ENCODE measurements at regions not wholly inside any gene's neighbourhood (a gene's known extent, or its start where the extent isn't known, plus 50 kb on each side); places are given as distances from the start of the nearest gene placed in this dataset.

DNA sequence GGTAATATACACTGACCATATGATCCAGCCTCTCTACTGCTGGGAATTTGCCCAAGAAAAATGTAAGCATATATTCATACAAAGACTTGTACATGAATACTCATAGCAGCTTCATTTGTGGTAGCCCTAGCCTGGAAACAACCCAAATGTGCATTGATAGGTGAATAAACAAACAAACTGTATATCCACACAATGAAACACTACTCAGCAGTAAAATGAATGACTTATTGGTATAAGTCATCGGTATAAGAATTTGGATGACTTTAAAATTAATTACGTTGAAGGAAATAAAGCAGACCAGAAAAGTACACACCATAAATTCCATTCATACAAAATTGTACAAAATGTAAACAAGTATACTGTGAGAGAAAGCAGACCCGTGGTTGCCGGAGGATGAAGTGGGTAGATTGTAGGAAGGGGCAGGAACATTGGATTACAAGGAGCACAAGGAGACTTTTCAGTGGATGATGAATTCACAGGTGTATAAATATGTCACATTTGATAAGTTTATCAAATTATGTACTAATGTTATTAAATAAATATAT lies 376.7 kb downstream of the TDRD15 start:
- no peak for DNase-seq (ENCODE audit: low read depth)

- DNase-seq (ENCODE audit: low read depth), result no peak
These were observed 377.7 kb downstream of the TDRD15 start for GRCh38 chr2:21501376-21502027.

DNA sequence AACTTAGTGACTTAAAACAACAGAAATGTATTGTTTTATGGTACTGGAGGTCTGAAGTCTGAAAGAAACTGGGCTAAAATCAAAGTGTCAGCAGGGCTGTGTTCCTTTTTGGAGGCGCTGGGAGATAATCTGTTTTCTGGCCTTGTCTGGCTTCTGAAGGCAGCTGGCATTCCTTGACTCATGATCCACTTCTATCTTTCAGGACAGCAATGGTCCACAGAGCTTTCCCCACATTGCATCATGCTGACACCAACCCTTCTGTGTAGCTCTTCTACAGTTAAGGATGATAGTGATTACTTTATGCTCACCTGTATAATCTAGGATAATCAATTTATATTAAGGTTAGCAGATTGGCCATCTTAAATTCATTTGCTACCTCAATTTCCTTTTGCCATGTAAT lies 392.1 kb downstream of the TDRD15 start:
- no peak for DNase-seq (ENCODE audit: low read depth)

DNA sequence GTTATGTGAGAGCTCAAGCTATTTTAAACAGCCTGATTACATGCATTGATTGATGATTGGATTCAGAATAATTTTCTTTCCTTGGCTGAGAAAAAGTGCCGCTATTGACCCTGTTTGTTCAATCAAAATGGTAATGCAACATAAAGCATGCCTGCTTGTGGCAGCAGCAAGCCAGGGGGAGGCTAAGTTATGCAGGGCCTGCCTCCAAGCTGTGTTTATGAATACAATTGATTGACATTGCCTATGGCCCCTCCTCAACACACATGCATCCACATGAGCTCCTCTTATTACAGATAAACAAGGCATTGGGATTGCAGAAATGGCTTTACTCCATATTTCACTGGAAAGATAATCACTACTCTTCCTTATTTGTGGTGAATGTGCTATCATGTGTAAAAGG lies 395.6 kb downstream of the TDRD15 start:
- no peak for DNase-seq (ENCODE audit: low read depth)

GRCh38 chr2:21519821-21520220 lies 396.1 kb downstream of the TDRD15 start:
- no peak for DNase-seq (ENCODE audit: low read depth)

DNA sequence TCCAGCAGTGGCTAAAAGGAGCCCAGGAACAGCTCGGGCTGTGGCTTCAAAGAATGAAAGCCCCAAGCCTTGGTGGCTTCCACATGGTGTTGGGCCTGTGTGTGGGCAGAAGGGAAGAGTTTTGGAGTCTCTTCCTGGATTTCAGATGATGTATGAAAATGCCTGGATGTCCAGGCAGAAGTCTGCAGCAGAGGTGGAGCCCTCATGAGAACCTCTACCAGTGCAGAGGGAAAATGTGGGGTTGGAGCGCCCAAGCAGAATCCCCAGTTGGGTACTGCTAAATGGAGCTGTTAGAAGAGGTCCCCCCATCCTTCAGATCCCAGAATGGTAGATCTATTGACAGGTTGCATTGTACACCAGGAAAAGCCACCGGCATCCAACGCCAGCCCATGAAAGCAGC lies 412.1 kb downstream of the TDRD15 start:
- DNase-seq (ENCODE audit: low read depth), result no peak

GRCh38 chr2:21539685-21540084 lies 415.9 kb downstream of the TDRD15 start:
- no peak for DNase-seq (ENCODE audit: low read depth)

DNA sequence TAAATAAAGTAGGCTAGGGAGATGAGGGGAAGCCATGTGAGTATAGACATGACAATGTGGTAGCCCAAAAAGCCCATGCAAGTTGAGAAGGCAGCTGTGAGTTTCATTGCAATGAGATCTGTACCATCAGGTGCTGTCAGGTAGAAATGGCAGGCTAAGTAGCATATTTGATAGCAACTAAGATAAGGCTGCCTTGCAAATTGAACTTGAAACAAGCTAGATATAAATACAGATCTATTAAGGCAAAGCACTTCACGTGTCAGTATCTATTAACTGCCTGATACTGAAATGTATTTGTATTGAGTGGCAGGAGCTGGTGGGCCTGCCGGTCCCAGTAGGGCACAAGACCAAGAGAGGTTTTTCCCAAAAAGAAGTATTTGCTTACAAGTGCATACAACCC lies 419.9 kb downstream of the TDRD15 start:
- DNase-seq (ENCODE audit: low read depth), result no peak

- no peak for DNase-seq (ENCODE audit: low read depth)
These were observed 420.6 kb downstream of the TDRD15 start for GRCh38 chr2:21544392-21544791.

DNA sequence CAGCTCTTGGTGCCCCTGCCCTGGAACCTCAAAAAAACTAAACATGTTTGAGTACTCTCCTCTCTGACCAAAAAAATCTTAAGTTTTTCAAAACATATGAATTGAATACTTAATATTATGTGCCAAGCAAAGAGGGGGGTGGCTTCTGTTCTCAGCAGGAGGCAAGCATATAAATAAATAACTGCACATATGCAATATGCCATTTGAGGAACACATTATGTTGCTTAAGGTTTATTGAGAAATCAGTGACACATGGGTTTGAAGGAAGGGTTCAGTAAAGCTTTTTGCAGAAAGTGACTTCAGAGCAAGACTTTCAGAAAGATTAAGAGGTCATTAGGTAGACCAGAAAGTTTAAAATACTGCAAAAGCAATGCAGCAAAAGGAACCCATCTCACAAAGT lies 429.2 kb downstream of the TDRD15 start:
- no peak for DNase-seq (ENCODE audit: low read depth)

GRCh38 chr2:21559351-21559750 lies 435.6 kb downstream of the TDRD15 start:
- no peak for DNase-seq (ENCODE audit: low read depth)

DNA sequence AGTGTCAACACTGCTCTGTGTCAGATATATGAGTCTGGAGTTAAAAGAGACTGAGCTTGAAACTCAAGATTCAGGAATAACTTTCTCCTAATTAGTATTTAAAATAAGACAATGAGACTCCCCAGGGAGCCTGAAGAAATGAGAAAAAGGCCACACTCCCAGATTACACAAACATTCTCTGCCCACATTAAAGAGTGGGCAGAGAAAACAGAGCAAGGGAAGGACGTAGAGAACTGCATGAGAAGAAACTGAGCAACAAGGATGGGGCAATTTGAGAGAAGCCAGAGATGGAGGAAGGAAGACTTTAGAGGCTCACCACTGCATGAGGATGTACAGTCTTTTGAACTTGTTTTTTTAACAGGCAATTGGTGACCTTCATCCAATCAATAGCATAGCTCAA lies 438.2 kb downstream of the TDRD15 start:
- DNase-seq (ENCODE audit: low read depth), result no peak

GRCh38 chr2:21567395-21567794 lies 443.6 kb downstream of the TDRD15 start:
- DNase-seq (ENCODE audit: low read depth), result no peak

DNA sequence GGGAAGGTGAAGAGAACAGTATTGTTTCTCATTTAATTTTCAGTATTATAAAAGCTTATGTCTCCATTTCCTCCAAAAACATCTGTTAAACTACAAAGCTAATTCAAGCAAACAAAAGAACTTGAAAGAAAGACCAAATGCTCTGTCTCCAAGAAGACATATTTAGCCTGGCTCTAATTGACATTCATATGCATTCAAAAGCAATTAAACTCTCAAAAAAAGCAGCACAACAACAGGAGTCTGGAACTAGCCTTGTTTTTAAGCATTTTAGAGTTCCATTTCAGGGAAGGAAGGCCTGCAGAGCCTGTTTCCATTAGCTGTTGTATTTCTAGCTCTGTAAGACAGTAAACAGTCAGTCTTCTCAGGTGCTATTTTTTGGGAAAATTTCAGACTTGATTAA lies 447.9 kb downstream of the TDRD15 start:
- DNase-seq (ENCODE audit: low read depth), result no peak

- DNase-seq (ENCODE audit: low read depth), result no peak
These were observed 456.6 kb downstream of the TDRD15 start for GRCh38 chr2:21580391-21580790.

- DNase-seq (ENCODE audit: low read depth), result no peak
These were observed 462.1 kb downstream of the TDRD15 start for GRCh38 chr2:21585881-21586280.

DNA sequence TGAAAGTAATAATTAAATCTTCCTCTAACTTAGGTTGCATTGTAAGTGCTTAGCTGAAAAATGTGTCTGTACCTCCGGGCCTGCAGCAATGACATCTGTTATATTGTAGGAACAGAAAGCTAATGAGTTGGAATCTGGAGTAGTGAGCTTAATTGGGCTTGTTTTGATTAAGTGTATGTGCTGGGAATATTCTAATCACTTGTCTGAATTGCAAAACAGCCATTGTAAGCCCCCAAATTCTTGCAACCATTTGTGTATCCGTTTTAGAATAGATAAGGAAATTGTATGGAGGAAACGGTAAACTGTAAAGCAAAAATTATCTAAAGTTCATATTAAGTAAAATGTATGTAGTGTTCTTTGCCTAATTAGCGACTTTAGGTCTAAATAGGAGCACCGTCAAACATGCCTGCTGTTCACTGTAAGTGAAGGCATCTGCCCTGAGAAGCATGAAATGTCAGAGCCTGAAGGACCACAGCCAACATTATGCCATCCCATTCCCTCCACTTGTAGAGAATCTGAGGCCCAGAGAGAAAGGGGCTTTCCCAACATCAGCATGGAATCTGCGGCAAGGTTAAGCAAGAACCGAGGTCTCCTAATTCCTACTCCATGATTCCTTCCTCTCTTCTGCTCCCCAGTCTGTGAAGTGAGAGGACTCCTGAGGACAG lies 466.4 kb downstream of the TDRD15 start:
- DNase-seq (ENCODE audit: low read depth), result no peak

DNA sequence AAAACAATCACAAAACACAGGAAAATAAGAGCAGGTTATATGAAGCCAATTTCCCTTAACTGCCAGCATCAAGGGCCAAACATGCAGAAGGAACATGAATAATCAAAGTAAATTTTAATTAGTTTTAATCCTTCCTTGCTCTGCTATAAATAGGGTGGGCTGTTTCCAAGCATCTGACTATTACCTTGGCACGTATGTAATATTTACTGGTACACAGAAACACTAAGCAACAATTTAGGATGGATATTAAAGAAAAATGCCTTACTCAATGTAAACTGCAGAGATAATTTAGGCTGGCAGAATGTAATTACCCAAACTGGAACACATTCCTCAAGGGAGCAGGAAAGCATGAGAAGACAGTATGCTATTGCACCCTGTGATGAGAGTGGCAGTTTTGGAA lies 468.2 kb downstream of the TDRD15 start:
- no peak for DNase-seq (ENCODE audit: low read depth)

DNA sequence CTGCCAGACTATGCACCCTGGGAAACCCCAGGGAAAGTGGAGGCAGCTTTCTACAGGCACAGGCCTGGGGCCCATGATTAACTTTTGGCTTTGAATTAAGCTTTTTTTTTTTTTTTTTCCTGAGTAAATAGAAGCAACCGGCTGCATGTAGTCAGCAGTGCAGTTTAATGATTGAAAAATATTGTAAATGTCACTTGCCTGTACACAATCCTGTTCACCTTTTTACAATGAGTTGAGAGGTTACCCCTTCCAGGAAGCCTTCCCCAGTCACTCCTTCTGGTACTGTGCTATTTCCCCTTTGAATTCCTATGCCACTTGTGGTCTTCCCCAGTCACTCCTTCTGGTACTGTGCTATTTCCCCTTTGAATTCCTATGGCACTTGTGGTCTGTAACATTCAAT lies 475.6 kb downstream of the TDRD15 start:
- no peak for DNase-seq (ENCODE audit: low read depth)

DNA sequence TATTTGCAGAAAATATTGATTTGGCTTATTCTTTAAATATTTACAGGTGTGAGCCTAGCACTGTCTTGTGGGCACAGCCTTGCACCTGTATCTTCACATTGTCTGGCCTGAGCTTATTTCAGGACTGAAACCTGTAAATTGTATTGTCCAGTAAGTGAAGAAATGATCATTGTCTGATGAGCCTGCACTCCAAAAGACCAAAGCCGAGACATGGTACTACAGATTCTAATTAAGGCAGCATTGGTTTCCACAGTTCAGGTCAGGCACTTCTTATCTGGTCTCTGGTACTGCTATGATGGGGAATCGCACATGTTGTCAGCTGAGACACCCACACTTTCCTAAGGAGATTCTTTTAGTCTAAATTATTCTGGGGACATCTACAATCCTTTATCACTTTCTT lies 479.0 kb downstream of the TDRD15 start:
- DNase-seq (ENCODE audit: low read depth), result no peak

GRCh38 chr2:21607572-21607971 lies 483.8 kb downstream of the TDRD15 start:
- no peak for DNase-seq (ENCODE audit: low read depth)

- DNase-seq (ENCODE audit: low read depth), result no peak
These were observed 486.5 kb downstream of the TDRD15 start for GRCh38 chr2:21610304-21610703.

- DNase-seq (ENCODE audit: low read depth), result no peak
These were observed 494.2 kb downstream of the TDRD15 start for GRCh38 chr2:21617885-21618434.
